CD8-positive, alpha-beta memory T cell (primary cell): ENCODE measurements at regions not wholly inside any gene's neighbourhood (a gene's known extent, or its start where the extent isn't known, plus 50 kb on each side); places are given as distances from the start of the nearest gene placed in this dataset.

Experiments used
- CTCF ChIA-PET: fragments of 350-600 bp; sonication (Branson Sonifier 250); formaldehyde crosslinking; loops from one replicate; lab custom pipeline; 2021; ENCODE audit warnings: antibody characterized with exemption; lab: Charles Lee
- POLR2A ChIA-PET: fragments of 350-600 bp; sonication (Branson Sonifier 250); formaldehyde crosslinking; loops from one replicate; lab custom pipeline; 2021; ENCODE audit warnings: antibody characterized with exemption; lab: Charles Lee
- DNase-seq, 5 donors: peaks; one replicate each; pipeline versions ENCODE4 v3.0.0 to v3.0.0-alpha.2; 2020 to 2022; ENCODE audit warnings: mixed read lengths in 1 of 5
- H3K27ac ChIP-seq: one replicate; pipeline ENCODE4 v1.7.0; 2013; ENCODE audit warnings: low read depth, mild to moderate bottlenecking, low read length, moderate library complexity
- H3K27me3 ChIP-seq: 2 replicates; pipeline ENCODE4 v1.7.0; 2013; ENCODE audit warnings: low read length, mild to moderate bottlenecking; ENCODE audit not compliant: insufficient read depth, poor library complexity, severe bottlenecking
- H3K36me3 ChIP-seq: 2 replicates; pipeline ENCODE4 v1.7.0; 2013; ENCODE audit warnings: mild to moderate bottlenecking, low read length, moderate library complexity; ENCODE audit not compliant: insufficient read depth
- H3K4me1 ChIP-seq: 2 replicates; pipeline ENCODE4 v1.7.0; 2013; ENCODE audit warnings: mild to moderate bottlenecking, low read length, moderate library complexity; ENCODE audit not compliant: insufficient read depth
- H3K4me3 ChIP-seq: 2 replicates; pipeline ENCODE4 v1.7.0; 2013; ENCODE audit warnings: mild to moderate bottlenecking, low read length
- H3K9me3 ChIP-seq: 2 replicates; pipeline ENCODE4 v1.7.0; 2013; ENCODE audit warnings: mild to moderate bottlenecking, low read length
- H3K27ac Mint-ChIP-seq, 8 donors: one replicate each; pipeline ENCODE4 v1.8.0; 2020 to 2021; ENCODE audit warnings: mixed read lengths in 8 of 8, mild to moderate bottlenecking in 6 of 8, inconsistent platforms in 3 of 8, moderate library complexity in 3 of 8
- H3K27me3 Mint-ChIP-seq, 2 donors: one replicate each; pipeline ENCODE4 v1.8.0; 2020 to 2021; ENCODE audit warnings: mixed read lengths in 2 of 2, mild to moderate bottlenecking in 1 of 2, moderate library complexity in 1 of 2
- H3K36me3 Mint-ChIP-seq, 3 donors: one replicate each; pipeline ENCODE4 v1.8.0; 2020 to 2021; ENCODE audit warnings: mixed read lengths in 3 of 3, inconsistent platforms in 1 of 3, mild to moderate bottlenecking in 1 of 3
- H3K4me1 Mint-ChIP-seq, 3 donors: one replicate each; pipeline ENCODE4 v1.8.0; 2020 to 2021; ENCODE audit warnings: mixed read lengths in 3 of 3, inconsistent platforms in 1 of 3, mild to moderate bottlenecking in 1 of 3
- H3K4me3 Mint-ChIP-seq, 7 donors: one replicate each; pipeline ENCODE4 v1.8.0; 2020 to 2021; ENCODE audit warnings: mixed read lengths in 7 of 7, mild to moderate bottlenecking in 6 of 7, moderate library complexity in 4 of 7, inconsistent platforms in 2 of 7
- H3K9me3 Mint-ChIP-seq, 5 donors: one replicate each; pipeline ENCODE4 v1.8.0; 2020 to 2022; ENCODE audit warnings: mixed read lengths in 5 of 5, mild to moderate bottlenecking in 3 of 5, moderate library complexity in 2 of 5, inconsistent platforms in 1 of 5

DNA sequence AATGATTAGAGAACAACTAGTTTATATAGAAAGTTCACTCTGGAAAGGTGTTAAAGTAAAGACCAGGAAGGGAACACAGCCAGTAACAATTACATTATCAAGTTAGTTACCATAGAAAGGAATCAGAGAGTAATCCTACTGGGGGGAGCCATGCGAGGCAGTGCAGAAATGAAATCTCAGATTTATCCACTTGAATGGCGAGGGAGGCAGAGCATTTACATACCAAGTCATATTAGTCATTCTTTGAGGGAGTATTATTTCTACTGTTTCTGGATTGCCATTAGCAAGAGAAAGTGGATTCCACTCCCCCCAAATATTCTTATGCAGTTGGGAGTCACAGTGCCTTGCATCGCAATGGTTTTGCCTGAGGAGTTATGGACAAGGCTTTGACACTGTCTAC, 472.7 kb upstream of the TRIB2 start:
- peaks cover 3 to 4% of the 10 kb centered on the region in 2 donors for H3K27me3 Mint-ChIP-seq
- Histone ChIP-seq H3K27me3 (no peaks in the 10 kb centered on the region), H3K4me3 (no peak overlapping the region), H3K9me3 (no peaks in the 10 kb centered on the region), H3K27ac (no peak overlapping the region), H3K36me3 (no peaks in the 10 kb centered on the region), H3K4me1 (no peaks in the 10 kb centered on the region)
- ChIA-PET CTCF (no interaction called here), POLR2A (no interaction called here)
- DNase-seq = no peak
- H3K4me1 Mint-ChIP-seq = no peaks in the 10 kb centered on the region
- no peak overlapping the region for H3K4me3 Mint-ChIP-seq
- no peaks in the 10 kb centered on the region for H3K9me3 Mint-ChIP-seq
- no peak overlapping the region for H3K27ac Mint-ChIP-seq
- peaks cover 0 to 5% (median 0%) of the 10 kb centered on the region in 3 donors for H3K36me3 Mint-ChIP-seq

DNA sequence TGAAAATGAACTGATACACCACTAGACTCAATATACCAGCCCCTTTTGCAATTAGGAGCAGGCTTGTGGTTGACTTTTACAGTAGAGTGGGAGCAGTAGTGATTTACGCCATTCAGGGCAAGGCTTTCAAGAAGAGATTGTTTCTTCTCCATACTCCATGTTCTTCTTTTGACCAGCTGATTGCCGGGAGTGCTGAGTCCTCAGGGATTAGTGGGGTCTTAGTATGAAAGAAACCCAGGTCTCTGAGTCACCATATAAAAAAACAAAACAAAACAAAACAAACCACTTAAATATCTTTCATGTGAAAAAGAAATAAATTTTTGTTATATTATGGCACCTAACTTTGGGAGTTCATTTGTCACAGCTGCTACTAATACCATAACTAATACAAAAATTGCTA, 465.6 kb upstream of the TRIB2 start:
- Histone ChIP-seq H3K4me3 (no peak overlapping the region), H3K27ac (no peak overlapping the region), H3K36me3 (no peaks in the 10 kb centered on the region), H3K4me1 (no peaks in the 10 kb centered on the region), H3K9me3 (no peaks in the 10 kb centered on the region), H3K27me3 (no peaks in the 10 kb centered on the region)
- ChIA-PET POLR2A (no interaction called here), CTCF (no interaction called here)
- H3K36me3 Mint-ChIP-seq = peaks cover 0 to 11% (median 0%) of the 10 kb centered on the region in 3 donors
- H3K4me3 Mint-ChIP-seq = no peak overlapping the region
- DNase-seq = no peak
- H3K4me1 Mint-ChIP-seq = no peaks in the 10 kb centered on the region
- no peaks in the 10 kb centered on the region for H3K9me3 Mint-ChIP-seq
- H3K27ac Mint-ChIP-seq = no peak overlapping the region
- peaks cover 0 to 4% of the 10 kb centered on the region in 2 donors for H3K27me3 Mint-ChIP-seq

DNA sequence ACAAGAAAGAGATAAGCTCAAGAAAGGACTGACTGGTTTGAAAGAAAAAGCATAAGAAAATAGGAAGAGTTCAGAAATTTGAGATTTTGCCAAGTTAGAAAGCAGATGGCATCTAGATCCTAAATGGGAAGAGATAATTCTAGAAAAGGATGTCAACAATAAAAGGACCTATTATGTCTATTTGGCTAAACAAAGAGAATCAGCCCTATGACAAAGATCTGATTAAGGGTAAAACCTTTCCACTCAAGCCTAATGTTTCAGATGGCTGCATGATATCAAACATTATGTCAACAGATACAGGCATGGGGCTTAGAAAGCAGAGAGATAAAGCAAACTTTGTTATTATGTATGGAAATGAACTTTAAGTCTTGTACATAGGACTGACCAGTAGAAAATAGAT, 465.0 kb upstream of the TRIB2 start:
- H3K36me3 Mint-ChIP-seq = peaks cover 0 to 11% (median 0%) of the 10 kb centered on the region in 3 donors
- H3K4me1 Mint-ChIP-seq = no peaks in the 10 kb centered on the region
- H3K27me3 Mint-ChIP-seq = peaks cover 0 to 4% of the 10 kb centered on the region in 2 donors
- Histone ChIP-seq H3K9me3 (no peaks in the 10 kb centered on the region), H3K4me1 (no peaks in the 10 kb centered on the region), H3K27me3 (no peaks in the 10 kb centered on the region), H3K27ac (no peak overlapping the region), H3K4me3 (no peak overlapping the region), H3K36me3 (no peaks in the 10 kb centered on the region)
- H3K9me3 Mint-ChIP-seq = no peaks in the 10 kb centered on the region
- CTCF ChIA-PET = no interaction called here
- H3K27ac Mint-ChIP-seq = no peak overlapping the region
- POLR2A ChIA-PET = no interaction called here
- no peak for DNase-seq
- no peak overlapping the region for H3K4me3 Mint-ChIP-seq

- H3K4me1 ChIP-seq = no peaks in the 10 kb centered on the region
Observed at GRCh38 chr2:12253167-12253778, 463.5 kb upstream of the TRIB2 start.

GRCh38 chr2:12254280-12254860, 462.4 kb upstream of the TRIB2 start:
- Histone ChIP-seq H3K27ac (no peak overlapping the region), H3K4me3 (no peak overlapping the region), H3K9me3 (no peaks in the 10 kb centered on the region), H3K36me3 (no peaks in the 10 kb centered on the region), H3K27me3 (no peaks in the 10 kb centered on the region), H3K4me1 (no peaks in the 10 kb centered on the region)
- Mint-ChIP-seq H3K4me1 (no peaks in the 10 kb centered on the region), H3K36me3 (peaks cover 0 to 6% (median 0%) of the 10 kb centered on the region in 3 donors), H3K27me3 (peaks cover 0 to 4% of the 10 kb centered on the region in 2 donors), H3K4me3 (no peak overlapping the region), H3K27ac (no peak overlapping the region), H3K9me3 (no peaks in the 10 kb centered on the region)
- no peak for DNase-seq
- CTCF ChIA-PET = no interaction called here
- POLR2A ChIA-PET = no interaction called here

More at GRCh38 chr2:12253167-12253778, 463.5 kb upstream of the TRIB2 start:
- Histone ChIP-seq H3K36me3 (no peaks in the 10 kb centered on the region), H3K4me3 (no peak overlapping the region), H3K9me3 (no peaks in the 10 kb centered on the region), H3K27me3 (no peaks in the 10 kb centered on the region), H3K27ac (no peak overlapping the region)
- Mint-ChIP-seq H3K4me3 (no peak overlapping the region), H3K27ac (no peak overlapping the region), H3K9me3 (no peaks in the 10 kb centered on the region), H3K36me3 (peaks cover 0 to 6% (median 0%) of the 10 kb centered on the region in 3 donors), H3K27me3 (peaks cover 0 to 4% of the 10 kb centered on the region in 2 donors), H3K4me1 (no peaks in the 10 kb centered on the region)
- DNase-seq = no peak
- ChIA-PET POLR2A (no interaction called here), CTCF (no interaction called here)

DNA sequence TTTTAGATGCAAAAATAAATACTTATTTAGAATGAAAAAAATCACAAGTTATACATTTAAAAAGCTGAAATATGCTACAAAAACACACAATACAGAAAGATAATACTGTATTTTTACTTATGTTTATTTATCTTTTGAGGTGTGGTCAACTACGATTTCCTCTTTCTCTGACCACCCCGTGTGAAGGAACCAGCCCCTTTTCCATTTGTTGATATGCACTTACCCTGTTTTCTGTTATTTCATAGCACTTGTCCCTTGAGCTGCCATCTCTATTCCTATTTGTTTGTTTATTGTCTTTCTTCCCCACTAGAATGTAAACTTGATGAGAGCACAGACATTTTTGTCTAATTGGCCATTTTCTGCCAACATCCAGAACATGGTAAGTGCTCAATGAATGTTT, 460.5 kb upstream of the TRIB2 start:
- POLR2A ChIA-PET = no interaction called here
- H3K4me1 Mint-ChIP-seq = no peaks in the 10 kb centered on the region
- no peak for DNase-seq
- no peak overlapping the region for H3K27ac ChIP-seq
- H3K27me3 ChIP-seq = no peaks in the 10 kb centered on the region
- H3K4me3 Mint-ChIP-seq = no peak overlapping the region
- H3K36me3 ChIP-seq = no peaks in the 10 kb centered on the region
- CTCF ChIA-PET = interaction anchor here (1.0 to 1.5 kb wide), 2 partner anchors 139 to 461 kb away, joined by 3 to 4 read pairs; partner anchors contain the start of gene TRIB2
- H3K9me3 ChIP-seq = no peaks in the 10 kb centered on the region
- no peak overlapping the region for H3K4me3 ChIP-seq
- peaks cover 0 to 2% (median 0%) of the 10 kb centered on the region in 3 donors for H3K36me3 Mint-ChIP-seq
- no peaks in the 10 kb centered on the region for H3K9me3 Mint-ChIP-seq
- H3K4me1 ChIP-seq = no peaks in the 10 kb centered on the region
- H3K27ac Mint-ChIP-seq = no peak overlapping the region
- H3K27me3 Mint-ChIP-seq = peaks cover 0 to 5% of the 10 kb centered on the region in 2 donors

DNA sequence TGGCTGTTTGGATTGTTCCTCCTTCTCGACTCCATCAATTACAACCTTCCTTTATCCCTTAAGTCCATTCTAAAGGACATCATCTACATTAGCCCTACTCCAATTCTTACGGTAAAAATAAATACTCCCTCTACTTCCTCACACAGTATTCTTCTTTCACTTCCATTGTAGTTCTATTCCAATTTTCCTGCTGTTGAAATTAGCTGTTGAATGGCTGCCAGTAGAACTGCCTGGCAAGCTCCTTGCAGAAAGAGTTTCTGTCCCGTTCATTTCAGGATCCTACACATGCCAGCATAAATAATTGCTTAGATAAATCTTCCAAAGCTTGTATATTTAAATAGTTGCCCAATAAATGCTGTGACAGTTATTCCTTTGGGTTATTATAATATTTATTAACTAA, 459.3 kb upstream of the TRIB2 start:
- Histone ChIP-seq H3K27me3 (no peaks in the 10 kb centered on the region), H3K9me3 (no peaks in the 10 kb centered on the region), H3K27ac (no peak overlapping the region), H3K36me3 (no peaks in the 10 kb centered on the region), H3K4me1 (no peaks in the 10 kb centered on the region), H3K4me3 (no peak overlapping the region)
- ChIA-PET POLR2A (no interaction called here), CTCF (interaction anchor here (1.0 to 1.5 kb wide), 2 partner anchors 141 to 459 kb away, joined by 3 to 4 read pairs; partner anchors contain the start of gene TRIB2)
- Mint-ChIP-seq H3K27me3 (peaks cover 0 to 5% of the 10 kb centered on the region in 2 donors), H3K4me1 (peaks cover 0 to 7% (median 3%) of the 10 kb centered on the region in 3 donors), H3K4me3 (no peak overlapping the region), H3K9me3 (no peaks in the 10 kb centered on the region), H3K36me3 (peaks cover 0 to 2% (median 0%) of the 10 kb centered on the region in 3 donors), H3K27ac (no peak overlapping the region)
- DNase-seq = no peak

DNA sequence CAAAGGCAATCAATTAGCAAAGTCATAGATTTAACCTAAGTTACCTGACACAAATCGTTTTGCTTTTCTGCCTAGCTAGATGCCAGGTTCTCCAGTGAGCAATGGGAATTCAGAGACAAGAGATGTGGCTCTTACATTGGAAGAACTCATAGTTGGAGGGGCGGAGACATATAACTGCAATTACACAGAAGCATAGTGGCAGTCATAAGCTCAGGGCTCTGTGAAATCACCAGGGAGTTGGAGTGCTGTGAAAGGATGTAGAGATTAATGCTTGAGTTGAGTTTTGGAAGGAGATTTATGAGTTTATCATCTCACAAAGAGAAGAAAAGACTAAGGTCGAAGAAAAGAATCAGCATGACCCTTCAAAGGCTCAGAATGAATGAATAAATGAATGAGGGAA, 457.2 kb upstream of the TRIB2 start:
- H3K27ac Mint-ChIP-seq = no peak overlapping the region
- Histone ChIP-seq H3K4me3 (no peak overlapping the region), H3K27me3 (no peaks in the 10 kb centered on the region), H3K9me3 (no peaks in the 10 kb centered on the region), H3K27ac (no peak overlapping the region), H3K4me1 (peaks cover 4% of the 10 kb centered on the region), H3K36me3 (no peaks in the 10 kb centered on the region)
- H3K36me3 Mint-ChIP-seq = peaks cover 0 to 2% (median 0%) of the 10 kb centered on the region in 3 donors
- H3K27me3 Mint-ChIP-seq = peaks cover 0 to 1% of the 10 kb centered on the region in 2 donors
- H3K9me3 Mint-ChIP-seq = no peaks in the 10 kb centered on the region
- ChIA-PET CTCF (no interaction called here), POLR2A (no interaction called here)
- no peak overlapping the region for H3K4me3 Mint-ChIP-seq
- peaks cover 10 to 26% (median 12%) of the 10 kb centered on the region in 3 donors for H3K4me1 Mint-ChIP-seq
- no peak for DNase-seq
